HAP-1 (cell line): ENCODE measurements at regions not wholly inside any gene's neighbourhood (a gene's known extent, or its start where the extent isn't known, plus 50 kb on each side); places are given as distances from the start of the nearest gene placed in this dataset.

ENCODE experiments used
- DNase-seq, 2 experiments: peaks; one replicate each; pipeline ENCODE4 v3.0.0-alpha.2; 2016 to 2020; ENCODE audit warnings: low spot score in 2 of 2
- H3K27me3 ChIP-seq: fragments of 250-450 bp; sonication (Bioruptor Pico); 2 replicates; pipeline ENCODE4 v1.5.1; 2020; ENCODE audit warnings: low read depth, mild to moderate bottlenecking, moderate library complexity
- H3K36me3 ChIP-seq: fragments of 250-450 bp; sonication (Bioruptor Pico); replicated peaks from 2 replicates; pipeline ENCODE4 v1.5.1; 2020; ENCODE audit warnings: mild to moderate bottlenecking
- H3K4me1 ChIP-seq: fragments of 250-450 bp; sonication (Bioruptor Pico); 2 replicates; pipeline ENCODE4 v1.5.1; 2020; ENCODE audit warnings: mild to moderate bottlenecking
- H3K4me3 ChIP-seq: fragments of 250-450 bp; sonication (Bioruptor Pico); 2 replicates; pipeline ENCODE4 v1.5.1; 2020; ENCODE audit warnings: mild to moderate bottlenecking, moderate library complexity
- H3K9me3 ChIP-seq: fragments of 250-450 bp; sonication (Bioruptor Pico); 2 replicates; pipeline ENCODE4 v1.5.1; 2020; ENCODE audit warnings: mild to moderate bottlenecking, moderate library complexity
- in situ Hi-C: fragments of 300-500 bp; cut with MboI; formaldehyde crosslinking; loops from 3 replicates; pipeline ENCODE4 v1.14.3; 2020; ENCODE audit warnings: low sequenced_read_pairs, inconsistent platforms, mixed read lengths

GRCh38 chr18:42137693-42138375 lies 182.8 kb downstream of the PIK3C3 start:
- in situ Hi-C loops = no loop called here
- no peaks in the 10 kb centered on the region for H3K9me3 ChIP-seq
- DNase-seq = no peak
- no peaks in the 10 kb centered on the region for H3K36me3 ChIP-seq
- no peak overlapping the region for H3K4me3 ChIP-seq
- no peaks in the 10 kb centered on the region for H3K27me3 ChIP-seq
- no peaks in the 10 kb centered on the region for H3K4me1 ChIP-seq

- no peak overlapping the region for H3K4me3 ChIP-seq
- in situ Hi-C loops = no loop called here
- DNase-seq = no peak
Measured at GRCh38 chr18:42141439-42141838, 186.4 kb downstream of the PIK3C3 start.

GRCh38 chr18:42155024-42155423 lies 200.0 kb downstream of the PIK3C3 start:
- H3K27me3 ChIP-seq = no peaks in the 10 kb centered on the region
- no peaks in the 10 kb centered on the region for H3K4me1 ChIP-seq
- DNase-seq = no peak
- H3K36me3 ChIP-seq = no peaks in the 10 kb centered on the region
- H3K9me3 ChIP-seq = no peaks in the 10 kb centered on the region
- in situ Hi-C loops = no loop called here
- no peak overlapping the region for H3K4me3 ChIP-seq

More at GRCh38 chr18:42141439-42141838, 186.4 kb downstream of the PIK3C3 start:
- Histone ChIP-seq H3K9me3 (no peaks in the 10 kb centered on the region), H3K36me3 (no peaks in the 10 kb centered on the region), H3K4me1 (no peaks in the 10 kb centered on the region), H3K27me3 (no peaks in the 10 kb centered on the region)

GRCh38 chr18:42156281-42156680 lies 201.2 kb downstream of the PIK3C3 start:
- Histone ChIP-seq H3K9me3 (no peaks in the 10 kb centered on the region), H3K27me3 (no peaks in the 10 kb centered on the region), H3K36me3 (no peaks in the 10 kb centered on the region), H3K4me3 (no peak overlapping the region), H3K4me1 (no peaks in the 10 kb centered on the region)
- in situ Hi-C loops = no loop called here
- no peak for DNase-seq

GRCh38 chr18:42157420-42157819 lies 202.4 kb downstream of the PIK3C3 start:
- Histone ChIP-seq H3K27me3 (no peaks in the 10 kb centered on the region), H3K4me3 (no peak overlapping the region), H3K36me3 (no peaks in the 10 kb centered on the region), H3K9me3 (no peaks in the 10 kb centered on the region), H3K4me1 (no peaks in the 10 kb centered on the region)
- in situ Hi-C loops = no loop called here
- no peak for DNase-seq

GRCh38 chr18:42157878-42158277 lies 202.8 kb downstream of the PIK3C3 start:
- Histone ChIP-seq H3K27me3 (no peaks in the 10 kb centered on the region), H3K4me1 (no peaks in the 10 kb centered on the region), H3K4me3 (no peak overlapping the region), H3K36me3 (no peaks in the 10 kb centered on the region), H3K9me3 (no peaks in the 10 kb centered on the region)
- no peak for DNase-seq
- in situ Hi-C loops = no loop called here

- Histone ChIP-seq H3K36me3 (no peaks in the 10 kb centered on the region), H3K4me1 (no peaks in the 10 kb centered on the region), H3K9me3 (no peaks in the 10 kb centered on the region), H3K27me3 (no peaks in the 10 kb centered on the region), H3K4me3 (no peak overlapping the region)
- no peak for DNase-seq
- in situ Hi-C loops = no loop called here
Measured at GRCh38 chr18:42159146-42159545, 204.1 kb downstream of the PIK3C3 start.

- no peaks in the 10 kb centered on the region for H3K4me1 ChIP-seq
- H3K36me3 ChIP-seq = no peaks in the 10 kb centered on the region
- no peak overlapping the region for H3K4me3 ChIP-seq
- H3K9me3 ChIP-seq = no peaks in the 10 kb centered on the region
- no peak for DNase-seq
- in situ Hi-C loops = no loop called here
- no peaks in the 10 kb centered on the region for H3K27me3 ChIP-seq
Measured at GRCh38 chr18:42163321-42163720, 208.3 kb downstream of the PIK3C3 start.

GRCh38 chr18:42164556-42164955 lies 209.5 kb downstream of the PIK3C3 start:
- no peak for DNase-seq
- H3K36me3 ChIP-seq = no peaks in the 10 kb centered on the region
- in situ Hi-C loops = no loop called here
- no peaks in the 10 kb centered on the region for H3K9me3 ChIP-seq
- H3K4me3 ChIP-seq = no peak overlapping the region
- H3K27me3 ChIP-seq = no peaks in the 10 kb centered on the region
- H3K4me1 ChIP-seq = no peaks in the 10 kb centered on the region

- H3K27me3 ChIP-seq = no peaks in the 10 kb centered on the region
- H3K4me3 ChIP-seq = no peak overlapping the region
- in situ Hi-C loops = no loop called here
- no peaks in the 10 kb centered on the region for H3K9me3 ChIP-seq
- no peaks in the 10 kb centered on the region for H3K36me3 ChIP-seq
- no peaks in the 10 kb centered on the region for H3K4me1 ChIP-seq
- no peak for DNase-seq
Measured at GRCh38 chr18:42165922-42166513, 211.0 kb downstream of the PIK3C3 start.

- H3K36me3 ChIP-seq = no peaks in the 10 kb centered on the region
- H3K4me3 ChIP-seq = no peak overlapping the region
- DNase-seq = no peak
- H3K9me3 ChIP-seq = no peaks in the 10 kb centered on the region
- in situ Hi-C loops = no loop called here
- H3K4me1 ChIP-seq = no peaks in the 10 kb centered on the region
- no peaks in the 10 kb centered on the region for H3K27me3 ChIP-seq
Measured at GRCh38 chr18:42168487-42168886, 213.5 kb downstream of the PIK3C3 start.

GRCh38 chr18:42168907-42169306 lies 213.9 kb downstream of the PIK3C3 start:
- no peak for DNase-seq
- Histone ChIP-seq H3K4me1 (no peaks in the 10 kb centered on the region), H3K9me3 (no peaks in the 10 kb centered on the region), H3K4me3 (no peak overlapping the region), H3K36me3 (no peaks in the 10 kb centered on the region), H3K27me3 (no peaks in the 10 kb centered on the region)
- in situ Hi-C loops = no loop called here

- no peak overlapping the region for H3K4me3 ChIP-seq
- no peaks in the 10 kb centered on the region; the same call in 1 of the 2 replicates for H3K27me3 ChIP-seq
- H3K36me3 ChIP-seq = no peaks in the 10 kb centered on the region
- no peaks in the 10 kb centered on the region for H3K4me1 ChIP-seq
- H3K9me3 ChIP-seq = no peaks in the 10 kb centered on the region
- in situ Hi-C loops = no loop called here
- DNase-seq = peak in 1 of 2 experiments; percentile 36
Measured at GRCh38 chr18:42174909-42175308, 219.9 kb downstream of the PIK3C3 start.

- in situ Hi-C loops = no loop called here
- no peaks in the 10 kb centered on the region; the same call in 1 of the 2 replicates for H3K27me3 ChIP-seq
- H3K36me3 ChIP-seq = no peaks in the 10 kb centered on the region
- H3K4me1 ChIP-seq = no peaks in the 10 kb centered on the region
- H3K4me3 ChIP-seq = no peak overlapping the region
- H3K9me3 ChIP-seq = no peaks in the 10 kb centered on the region
- no peak for DNase-seq
Measured at GRCh38 chr18:42176599-42176998, 221.6 kb downstream of the PIK3C3 start.
